ENCODE measurements at regions not wholly inside any gene's neighbourhood (a gene's known extent, or its start where the extent isn't known, plus 50 kb on each side); places are given as distances from the start of the nearest gene placed in this dataset.
"Not testable (repeated sequence)": the region's sequence is repeated elsewhere in the genome, so short reads cannot be mapped to it uniquely, and the experiment has no call there.

DNA sequence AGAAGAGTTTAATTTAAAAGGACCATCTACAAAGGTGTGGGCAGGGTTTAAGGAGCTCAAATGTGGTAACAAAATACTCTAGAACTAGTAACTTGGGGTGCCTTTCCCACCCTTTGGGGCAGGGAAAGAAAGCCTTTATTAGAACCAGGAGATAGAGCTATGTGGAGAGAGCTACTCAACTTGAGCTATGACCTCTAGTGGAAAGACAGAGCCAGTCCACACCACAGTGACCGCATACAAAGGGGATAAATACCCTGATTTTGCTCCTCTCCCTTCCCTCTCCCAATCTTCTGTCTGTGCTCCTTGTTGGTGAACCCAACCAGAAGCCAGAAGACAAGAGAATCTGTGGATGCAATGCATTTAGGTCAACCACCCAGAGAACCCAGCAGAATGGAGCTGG is 54.4 kb upstream of the JAK1 start:
- no peak for DNase-seq (ENCODE audit: low read depth)

- DNase-seq (ENCODE audit: low read depth), result no peak
Measured at GRCh38 chr1:65021795-65022194, 55.4 kb upstream of the JAK1 start.

DNA sequence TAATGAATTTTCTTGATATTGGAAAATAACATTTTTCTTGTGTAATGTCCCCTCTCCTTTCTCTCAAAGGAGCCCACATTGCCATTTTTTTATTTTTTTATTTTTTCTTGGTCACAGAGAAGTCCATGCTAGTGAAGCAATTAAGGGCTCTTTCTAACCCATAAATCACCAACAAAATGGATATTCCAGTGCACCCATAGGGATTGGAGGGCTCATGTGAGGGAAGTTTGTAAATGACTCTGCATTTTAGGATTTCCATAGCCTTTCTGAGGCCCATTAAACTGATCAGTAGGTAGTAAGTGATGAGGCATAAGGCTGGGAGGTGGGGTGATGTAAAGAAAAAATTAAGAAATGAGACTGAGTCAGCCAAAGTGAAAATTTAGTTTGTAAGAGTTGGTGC is 55.9 kb upstream of the JAK1 start:
- no peak for DNase-seq (ENCODE audit: low read depth)

GRCh38 chr1:65025794-65026193 is 59.4 kb upstream of the JAK1 start:
- DNase-seq (ENCODE audit: low read depth), result no peak

DNA sequence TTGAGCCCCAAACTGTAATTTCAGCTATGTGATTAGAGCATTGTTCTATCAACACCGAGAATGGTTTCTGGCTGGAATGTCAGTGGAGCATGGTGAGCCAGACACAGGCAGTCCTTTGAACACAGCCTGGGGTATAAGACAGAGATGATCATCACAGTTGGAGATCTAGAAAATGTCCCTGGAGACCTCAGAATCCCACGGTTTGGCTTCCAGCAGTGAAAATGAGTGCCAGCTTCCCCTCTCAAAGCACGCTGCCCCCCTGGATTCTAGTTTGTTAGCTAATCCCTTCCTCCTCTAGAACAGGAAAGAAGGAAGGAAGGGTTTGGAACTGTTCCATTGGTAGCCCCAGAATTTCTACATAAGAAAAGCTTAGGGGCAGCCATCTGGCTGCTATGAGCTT is 59.9 kb upstream of the JAK1 start:
- DNase-seq (ENCODE audit: low read depth), result no peak

- DNase-seq (ENCODE audit: low read depth), result no peak
Measured at GRCh38 chr1:65027666-65028358, 61.5 kb upstream of the JAK1 start.

- DNase-seq (ENCODE audit: low read depth), result not testable (repeated sequence)
Measured at GRCh38 chr1:65029434-65029833, 63.1 kb upstream of the JAK1 start.

DNA sequence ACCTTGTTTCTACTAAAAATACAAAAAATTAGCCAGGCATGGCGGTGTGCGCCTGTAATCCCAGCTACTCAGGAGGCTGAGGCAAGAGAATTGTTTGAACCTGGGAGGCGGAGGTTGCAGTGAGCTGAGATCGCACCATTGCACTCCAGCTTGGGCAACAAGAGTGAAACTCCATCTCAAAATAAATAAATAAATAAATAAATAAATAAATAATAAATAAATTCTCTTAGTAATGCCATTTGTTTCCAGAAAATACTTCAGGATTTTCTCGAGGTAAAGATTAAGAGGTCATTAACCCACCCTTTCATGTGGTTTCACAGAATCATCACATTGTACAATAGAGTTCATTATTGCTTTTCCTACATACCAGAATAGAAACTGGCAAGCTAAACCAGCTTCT is 68.5 kb upstream of the JAK1 start:
- DNase-seq (ENCODE audit: low read depth), result not testable (repeated sequence)

DNA sequence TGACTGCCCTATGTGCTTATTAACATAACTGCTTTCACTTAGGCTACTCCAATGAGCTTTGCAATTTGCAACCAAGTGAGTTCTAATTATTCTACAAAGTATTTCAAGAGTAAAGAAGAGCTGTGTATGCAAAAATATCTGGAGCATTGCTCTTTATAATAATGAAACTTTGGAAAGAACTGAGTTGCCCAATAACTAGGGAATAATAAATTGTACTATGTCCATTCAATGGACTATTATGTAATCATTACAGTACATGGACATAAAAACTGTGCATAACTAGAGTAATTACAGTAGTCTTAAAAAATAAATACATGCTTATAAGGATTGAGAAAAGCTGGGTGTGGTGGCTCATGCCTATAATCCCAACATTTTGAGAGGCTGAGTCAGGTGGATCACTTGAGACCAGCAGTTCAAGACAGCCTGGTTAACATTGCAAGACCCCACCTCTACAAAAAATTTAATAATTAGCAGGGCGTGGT is 70.3 kb upstream of the JAK1 start:
- DNase-seq (ENCODE audit: low read depth), result no peak

DNA sequence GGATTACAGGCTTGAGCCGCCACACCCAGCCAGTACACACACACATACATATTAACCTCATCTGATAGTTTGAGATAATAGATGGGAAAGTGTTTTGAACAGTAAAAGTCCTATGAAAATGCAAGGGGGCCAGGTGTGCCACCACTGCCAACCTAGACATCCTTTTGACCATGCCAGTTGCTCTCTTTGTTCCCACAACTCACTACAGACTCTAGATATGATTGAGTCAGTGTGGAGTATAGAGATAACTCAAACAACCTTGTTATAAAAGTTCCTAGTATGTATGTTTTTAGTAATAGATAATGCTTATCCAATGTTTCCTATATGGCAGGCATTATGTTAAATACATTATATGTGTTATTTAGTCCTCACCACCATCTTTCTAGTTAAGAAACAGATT is 72.7 kb upstream of the JAK1 start:
- DNase-seq (ENCODE audit: low read depth), result no peak

DNA sequence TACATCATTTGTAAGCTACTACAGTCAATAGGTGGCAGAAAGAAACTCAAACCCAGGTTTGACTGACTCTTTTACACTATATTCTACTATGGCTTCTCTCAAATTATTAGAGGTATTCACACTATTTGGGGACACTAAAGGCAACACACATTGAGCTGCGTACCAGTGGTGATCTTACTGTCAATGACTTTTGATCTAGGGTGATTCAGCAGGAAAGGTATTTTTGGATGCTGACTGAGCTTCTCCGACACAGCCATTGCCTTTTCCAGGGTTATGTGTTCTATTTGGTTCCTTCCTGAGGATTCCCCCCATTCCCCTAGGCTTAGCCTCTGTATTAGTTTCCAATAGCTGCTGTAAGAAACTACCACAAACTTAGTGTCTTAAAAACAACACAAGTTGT is 73.2 kb upstream of the JAK1 start:
- no peak for DNase-seq (ENCODE audit: low read depth)

- DNase-seq (ENCODE audit: low read depth), result no peak
Measured at GRCh38 chr1:65042467-65042866, 76.1 kb upstream of the JAK1 start.

DNA sequence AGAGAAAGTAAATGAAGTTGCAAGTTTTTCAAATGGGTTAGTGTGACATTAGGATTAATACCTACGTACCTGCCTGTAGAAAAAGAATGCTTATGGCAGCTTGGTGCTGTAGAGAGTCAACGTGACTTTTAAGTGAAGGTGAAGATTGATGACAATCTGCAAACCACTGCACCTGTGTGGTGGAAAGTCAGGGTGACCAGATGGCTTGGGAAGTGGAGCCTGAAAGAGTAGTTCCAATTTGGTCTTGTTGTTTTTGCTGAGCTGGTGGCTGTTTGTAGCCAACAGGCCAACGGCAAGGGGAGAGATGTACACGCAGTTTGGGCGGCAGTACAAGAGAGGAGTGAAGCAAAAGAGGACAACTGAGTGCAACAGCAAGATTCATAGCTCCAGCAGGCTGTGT is 78.1 kb upstream of the JAK1 start:
- DNase-seq (ENCODE audit: low read depth), result no peak

DNA sequence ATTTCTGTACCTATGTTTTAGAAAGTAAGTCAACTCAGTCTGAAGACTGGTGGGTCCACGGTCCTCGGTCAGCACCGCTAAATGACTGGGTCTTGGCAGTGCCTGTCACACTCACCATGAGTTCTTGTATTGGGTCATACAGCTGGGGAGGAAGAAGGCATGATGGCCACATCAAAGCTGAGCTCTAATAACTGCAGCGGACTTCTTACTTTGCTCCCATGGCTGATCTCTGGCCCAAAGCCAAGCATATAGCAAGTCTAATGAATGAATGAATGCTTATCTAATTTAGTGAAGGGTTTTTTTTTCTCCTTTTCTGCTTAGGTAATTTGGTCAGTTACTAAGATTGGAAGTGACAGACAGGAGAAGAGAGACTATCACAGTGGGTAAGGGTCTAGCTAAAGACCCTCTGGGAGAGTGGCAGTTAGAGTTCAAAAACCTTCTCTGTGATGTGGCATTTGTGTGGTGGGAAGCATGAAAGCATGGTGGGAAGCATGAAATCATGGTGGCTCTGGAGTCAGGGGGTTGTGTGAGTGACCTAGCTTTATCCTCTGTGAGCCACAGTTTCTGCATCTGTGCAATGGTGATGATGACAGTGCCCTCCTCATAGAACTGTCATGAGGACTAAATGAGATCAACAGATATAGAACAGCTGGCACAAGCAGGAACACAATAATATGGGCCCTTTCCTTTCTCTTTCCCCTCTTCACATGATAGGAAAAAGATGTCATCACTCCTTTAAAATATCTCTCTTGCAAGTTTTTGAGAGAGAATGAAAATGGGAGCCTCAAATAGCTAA is 78.9 kb upstream of the JAK1 start:
- DNase-seq (ENCODE audit: low read depth), result no peak

- no peak for DNase-seq (ENCODE audit: low read depth)
Measured at GRCh38 chr1:65048335-65048734, 82.0 kb upstream of the JAK1 start.

DNA sequence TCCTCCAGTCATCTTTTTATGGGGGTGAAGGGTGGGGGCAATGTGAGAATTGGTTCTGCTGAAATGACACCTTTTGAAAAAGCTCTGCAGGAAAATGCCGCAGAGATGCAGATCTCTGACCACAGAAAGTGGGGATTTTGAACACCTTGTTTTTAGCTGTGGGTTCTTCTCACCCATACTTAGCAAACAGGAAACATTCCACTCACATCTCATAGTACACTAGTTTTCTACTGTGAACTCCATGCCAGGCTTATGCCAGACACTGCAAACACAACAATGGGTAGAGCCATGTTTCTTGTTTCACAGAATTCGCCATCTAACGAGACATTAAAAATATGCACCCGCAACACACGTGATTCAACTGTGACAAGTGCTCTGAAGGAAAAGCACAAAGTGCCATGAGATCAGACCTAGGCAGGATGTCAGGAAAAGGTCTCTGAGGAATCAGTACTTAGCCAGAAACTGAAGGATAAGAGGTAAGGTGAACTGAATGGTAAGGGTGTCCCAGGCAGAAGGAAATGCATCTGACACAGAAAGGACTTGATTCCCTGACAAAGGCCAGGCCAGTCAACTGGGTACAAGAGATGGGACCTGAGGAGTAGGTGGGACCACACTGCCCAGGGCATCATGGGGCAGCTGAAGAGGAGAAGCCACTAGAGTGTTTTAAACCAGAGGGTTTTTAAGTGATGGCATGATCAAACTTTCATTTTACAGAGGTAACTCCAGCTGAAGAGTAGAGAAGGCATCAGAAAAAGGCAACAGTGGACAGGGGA is 83.8 kb upstream of the JAK1 start:
- no peak for DNase-seq (ENCODE audit: low read depth)

DNA sequence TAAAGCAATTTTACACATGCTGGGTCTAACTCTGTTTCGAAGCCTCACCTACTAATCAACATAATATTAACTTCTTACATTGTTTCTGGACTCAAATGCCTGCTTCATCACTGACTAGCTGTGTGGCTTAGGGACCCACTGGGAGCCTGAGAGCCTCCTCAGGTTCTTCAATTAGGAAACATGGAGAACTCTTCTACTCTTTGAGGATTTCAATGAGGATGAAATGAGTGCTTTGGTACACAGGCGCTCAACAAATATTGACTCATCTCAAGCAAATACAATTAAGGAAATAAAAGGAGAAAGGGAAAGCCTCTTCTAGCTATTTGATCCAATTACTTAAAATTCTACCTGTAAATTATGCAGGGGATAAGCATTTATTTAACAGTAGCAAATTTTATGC is 84.4 kb upstream of the JAK1 start:
- no peak for DNase-seq (ENCODE audit: low read depth)

- DNase-seq (ENCODE audit: low read depth), result no peak
Measured at GRCh38 chr1:65054481-65054880, 88.1 kb upstream of the JAK1 start.

DNA sequence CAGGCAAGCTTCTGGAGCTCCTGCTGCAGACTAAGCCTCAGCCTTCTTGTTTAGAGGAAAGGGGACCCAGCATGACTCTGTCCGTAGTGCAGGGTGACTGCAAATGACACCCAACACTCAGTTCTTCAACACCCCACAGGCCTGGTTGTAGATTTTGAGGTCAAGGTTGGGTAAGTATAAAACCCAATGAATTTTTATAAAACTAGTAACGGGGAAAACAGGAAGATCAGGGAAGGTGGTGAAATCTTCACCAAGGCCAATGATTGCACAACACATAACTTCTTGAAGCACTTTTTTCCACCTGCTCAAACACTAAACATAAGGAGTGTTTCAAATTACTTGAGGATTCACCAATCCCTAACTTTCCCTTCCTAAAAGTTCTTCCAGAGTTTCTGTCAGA is 89.4 kb upstream of the JAK1 start:
- DNase-seq (ENCODE audit: low read depth), result no peak

DNA sequence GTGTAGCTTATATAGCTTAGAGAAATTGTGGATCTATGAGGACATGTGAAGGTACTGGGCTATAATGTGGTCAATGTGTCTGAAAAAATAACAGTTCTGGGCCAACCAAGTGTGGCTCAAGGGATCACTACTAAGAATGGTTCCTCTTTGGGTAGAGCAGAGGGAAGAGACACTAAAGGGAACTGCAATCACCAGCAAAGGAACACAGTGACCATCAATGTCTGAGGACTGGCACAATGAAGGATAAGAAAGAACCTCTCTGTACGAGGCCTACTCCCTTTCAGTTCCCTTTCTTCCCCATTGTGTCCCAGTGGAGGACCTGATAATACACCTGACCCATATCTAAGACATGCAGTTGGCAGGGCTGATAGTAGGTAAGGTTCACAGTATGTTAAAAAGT is 89.9 kb upstream of the JAK1 start:
- no peak for DNase-seq (ENCODE audit: low read depth)

GRCh38 chr1:65056866-65057265 is 90.5 kb upstream of the JAK1 start:
- DNase-seq (ENCODE audit: low read depth), result no peak

DNA sequence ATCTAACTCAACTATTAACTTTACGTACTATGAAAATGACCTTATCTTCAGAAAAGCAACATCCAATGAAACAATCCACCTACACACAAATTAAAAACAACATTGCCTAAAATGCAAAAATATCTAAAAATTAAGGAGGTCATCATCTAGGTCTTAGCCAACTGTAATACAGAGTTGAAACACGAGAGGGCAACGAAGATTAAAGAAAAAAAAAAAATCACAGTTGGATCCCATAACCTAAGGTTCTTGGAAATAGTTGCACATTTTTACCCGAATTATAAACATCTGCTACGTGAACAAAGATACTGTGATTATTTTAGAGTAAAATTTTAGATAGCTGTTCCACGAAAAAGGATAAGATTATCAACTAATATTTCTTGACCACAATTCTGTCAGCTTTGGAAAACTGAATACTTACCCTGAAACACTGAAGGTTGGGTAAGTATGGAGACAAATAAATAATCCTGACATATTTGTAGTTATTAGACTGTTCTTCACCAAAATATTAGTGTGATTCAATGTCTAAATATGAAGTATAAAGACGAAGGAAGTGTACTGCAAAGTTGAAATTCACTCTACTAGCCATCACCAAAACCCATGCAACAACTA is 88.0 kb upstream of the AK4 start:
- DNase-seq (ENCODE audit: low read depth), result no peak

DNA sequence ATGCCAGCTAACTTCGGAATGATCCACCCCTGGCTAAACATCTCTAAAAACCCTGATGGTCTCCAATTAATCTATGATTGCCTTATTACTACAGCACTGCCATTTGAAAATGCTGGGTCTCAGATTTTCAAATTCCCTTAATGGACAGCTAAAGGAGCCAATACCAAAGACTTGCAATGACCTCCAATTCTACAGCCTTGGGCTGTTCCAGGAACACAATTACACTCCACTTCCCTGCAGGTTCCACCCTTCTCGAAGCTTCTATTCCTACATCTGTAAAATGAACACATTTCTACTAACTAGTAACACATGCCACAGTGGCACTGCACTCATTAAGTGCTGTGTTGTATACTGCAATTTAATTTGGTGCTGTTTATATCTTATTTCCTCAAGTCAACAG is 85.7 kb upstream of the AK4 start:
- no peak for DNase-seq (ENCODE audit: low read depth)
